GM12891 (cell line): ENCODE measurements at regions not wholly inside any gene's neighbourhood (a gene's known extent, or its start where the extent isn't known, plus 50 kb on each side); places are given as distances from the start of the nearest gene placed in this dataset.

Source experiments
- PAX5 ChIP-seq: IDR thresholded peaks from 2 replicates; pipeline ENCODE4 v1.6.1; 2011; ENCODE audit warnings: low read length, moderate library complexity, mild to moderate bottlenecking; ENCODE audit not compliant: insufficient read depth, severe bottlenecking
- POLR2A ChIP-seq: IDR thresholded peaks from 2 replicates; pipeline ENCODE4 v1.6.1; 2011; ENCODE audit warnings: low read depth, low read length, control low read depth
- POLR2AphosphoS5 ChIP-seq: IDR thresholded peaks from 2 replicates; pipeline ENCODE4 v1.6.1; 2011; ENCODE audit warnings: low read depth, low read length, control low read depth
- POU2F2 ChIP-seq: IDR thresholded peaks from 2 replicates; pipeline ENCODE4 v1.6.1; 2011; ENCODE audit warnings: low read depth, mild to moderate bottlenecking, control low read depth, low read length, moderate library complexity
- SPI1 ChIP-seq: IDR thresholded peaks from 2 replicates; pipeline ENCODE4 v1.6.1; 2011; ENCODE audit warnings: low read depth, low read length, control low read depth
- TAF1 ChIP-seq: IDR thresholded peaks from 2 replicates; pipeline ENCODE4 v1.6.1; 2011; ENCODE audit warnings: low read depth, low read length, control low read depth

DNA sequence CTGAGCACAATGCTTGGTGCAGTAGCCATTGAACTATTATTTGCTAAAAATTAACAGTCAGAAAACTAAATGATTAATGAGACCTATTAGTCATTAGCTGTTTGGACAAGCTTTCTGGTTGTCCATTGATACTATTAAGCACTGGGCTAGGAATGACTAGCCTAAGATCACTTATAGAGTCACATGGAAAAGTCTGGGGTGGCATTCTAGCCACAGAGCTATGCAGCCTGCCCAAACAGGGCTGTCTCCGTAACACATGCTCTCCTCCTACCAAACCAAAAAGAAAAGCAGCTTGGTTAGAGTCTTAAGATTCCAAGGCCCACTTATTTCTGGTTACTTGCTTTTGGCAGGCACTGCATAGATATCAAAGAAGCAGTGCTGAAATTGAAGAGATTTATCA is 193.5 kb upstream of the NBEA start:
- no peak for TF ChIP-seq POLR2A
- TF ChIP-seq SPI1: no peak
- TF ChIP-seq POLR2AphosphoS5: no peak
- no peak for TF ChIP-seq TAF1
- TF ChIP-seq PAX5: no peak
- TF ChIP-seq POU2F2: no peak
